Endothelial cell of umbilical vein (primary cell): ENCODE measurements at regions not wholly inside any gene's neighbourhood (a gene's known extent, or its start where the extent isn't known, plus 50 kb on each side); places are given as distances from the start of the nearest gene placed in this dataset.

ENCODE experiments used
- BruUV-seq: library from RNA; stranded (reverse); fragments of 400-500 nt; replicated peaks from 2 replicates; lab custom pipeline; 2021; lab: Mats Ljungman, UMichigan
- CTCF ChIA-PET: fragments of 300-600, 350-600 bp; sonication (Branson Sonifier 250); formaldehyde crosslinking; loops from one replicate; lab custom pipeline; 2021; ENCODE audit warnings: antibody characterized with exemption, inconsistent platforms; lab: Charles Lee
- POLR2A ChIA-PET: fragments of 300-600, 350-600 bp; sonication (Branson Sonifier 250); formaldehyde crosslinking; loops from one replicate; lab custom pipeline; 2021; ENCODE audit warnings: antibody characterized with exemption, inconsistent platforms; lab: Charles Lee
- DNase-seq: peaks from one replicate; pipeline ENCODE4 v3.0.0-alpha.2; 2011; ENCODE audit warnings: low read depth, low spot score
- FAIRE-seq: peaks from 2 replicates; lab custom pipeline; 2011; peaks lifted over from hg19 to GRCh38; lab: Jason Lieb, UNC
- H2AFZ ChIP-seq: 2 replicates; pipeline ENCODE4 v1.6.0; 2012; ENCODE audit warnings: low read depth, low read length, control low read depth, inconsistent platforms
- H3K27ac ChIP-seq: 2 replicates; pipeline ENCODE4 v1.5.1; 2011; ENCODE audit warnings: low read depth, mild to moderate bottlenecking, control low read depth, low read length, moderate library complexity; ENCODE audit not compliant: insufficient read depth
- H3K27me3 ChIP-seq, 2 experiments: 2 replicates each; pipeline versions ENCODE4 v1.6.0 to v1.6.1; 2011; ENCODE audit warnings: low read length in 2 of 2, mixed read lengths in 1 of 2; ENCODE audit not compliant: control insufficient read depth in 2 of 2, insufficient read depth in 2 of 2
- H3K36me3 ChIP-seq, 2 experiments: 2 replicates in 1 of 2; 3 replicates in 1 of 2; pipeline ENCODE4 v1.5.1; 2011; ENCODE audit warnings: low read length in 2 of 2, mild to moderate bottlenecking in 1 of 2, moderate library complexity in 1 of 2; ENCODE audit not compliant: control insufficient read depth in 2 of 2, insufficient read depth in 2 of 2; ENCODE audit errors: extremely low read depth in 1 of 2
- H3K4me1 ChIP-seq: 3 replicates; pipeline ENCODE4 v1.5.1; 2011; ENCODE audit warnings: mild to moderate bottlenecking, low read length; ENCODE audit not compliant: control insufficient read depth, insufficient read depth; ENCODE audit errors: extremely low read depth
- H3K4me2 ChIP-seq: 2 replicates; pipeline ENCODE4 v1.6.1; 2011; ENCODE audit warnings: low read length, control low read depth, mixed read lengths; ENCODE audit not compliant: insufficient read depth
- H3K4me3 ChIP-seq, 3 experiments: fragments of 200-600 bp in 1 of 3; sonication (generic), shearing (Covaris generic) in 1 of 3; replicated peaks in 1 of 3; 2 replicates each; pipeline ENCODE4 v1.5.1; 2011 to 2016; ENCODE audit warnings: control low read depth in 3 of 3, low read length in 3 of 3, mild to moderate bottlenecking in 2 of 3, inconsistent platforms in 1 of 3, low read depth in 1 of 3, moderate library complexity in 1 of 3; ENCODE audit not compliant: insufficient read depth in 1 of 3
- H3K79me2 ChIP-seq: 2 replicates; pipeline ENCODE4 v1.6.0; 2012; ENCODE audit warnings: low read length, inconsistent platforms; ENCODE audit not compliant: control insufficient read depth, insufficient read depth
- H3K9ac ChIP-seq: replicated peaks from 2 replicates; pipeline ENCODE3; 2011; ENCODE audit warnings: low read length, control low read depth; ENCODE audit not compliant: insufficient read depth; ENCODE audit errors: extremely low read depth
- H3K9me1 ChIP-seq: replicated peaks from 3 replicates; pipeline ENCODE4 v1.6.0; 2011; ENCODE audit warnings: mild to moderate bottlenecking, low read length; ENCODE audit not compliant: control insufficient read depth, insufficient read depth; ENCODE audit errors: extremely low read depth
- H3K9me3 ChIP-seq: replicated peaks from 2 replicates; pipeline ENCODE4 v1.5.1; 2012; ENCODE audit warnings: low read length, inconsistent platforms; ENCODE audit not compliant: control insufficient read depth, insufficient read depth
- H4K20me1 ChIP-seq: replicated peaks from 2 replicates; pipeline ENCODE3; 2011; ENCODE audit warnings: mild to moderate bottlenecking, low read length; ENCODE audit not compliant: control insufficient read depth, insufficient read depth; ENCODE audit errors: extremely low read depth
- EZH2 ChIP-seq: IDR thresholded peaks from 2 replicates; pipeline ENCODE4 v1.6.1; 2012; ENCODE audit warnings: borderline replicate concordance, low read depth, mild to moderate bottlenecking, moderate library complexity, low read length, inconsistent platforms; ENCODE audit not compliant: severe bottlenecking
- FOS ChIP-seq: IDR thresholded peaks from 2 replicates; pipeline ENCODE4 v1.6.1; 2011; ENCODE audit warnings: mild to moderate bottlenecking, low read length, moderate library complexity, borderline replicate concordance; ENCODE audit not compliant: insufficient read depth
- GATA2 ChIP-seq: IDR thresholded peaks from 2 replicates; pipeline ENCODE4 v1.7.0; 2011; ENCODE audit warnings: low read depth, mild to moderate bottlenecking, moderate library complexity, mixed read lengths, low read length; ENCODE audit not compliant: insufficient read length, insufficient read depth
- JUN ChIP-seq: IDR thresholded peaks from 2 replicates; pipeline ENCODE4 v1.6.1; 2011; ENCODE audit warnings: borderline replicate concordance, low read depth; ENCODE audit not compliant: insufficient read length, insufficient read depth
- MYC ChIP-seq: IDR thresholded peaks from one replicate; pipeline ENCODE4 v1.6.1; 2011; ENCODE audit warnings: mild to moderate bottlenecking, low read depth, low read length
- POLR2A ChIP-seq: IDR thresholded peaks from 2 replicates; pipeline ENCODE4 v1.6.1; 2012; ENCODE audit warnings: low read depth, mild to moderate bottlenecking, control low read depth, low read length
- POLR2AphosphoS5 ChIP-seq: IDR thresholded peaks from 2 replicates; pipeline ENCODE4 v1.6.1; 2012; ENCODE audit warnings: low read depth, mild to moderate bottlenecking, control low read depth, low read length, moderate library complexity; ENCODE audit not compliant: insufficient read depth
- dilution Hi-C: fragments of 300-500 bp; cut with MboI; formaldehyde crosslinking; loops from one replicate; pipeline ENCODE4 v1.15.0; 2019; ENCODE audit warnings: low sequenced_read_pairs; ENCODE audit not compliant: extremely low pct_ligation_motif_present
- intact Hi-C: fragments of 100-400 bp; cut with micrococcal nuclease; formaldehyde crosslinking; loops from one replicate; pipeline ENCODE4 v1.10.0; 2022
- TF ChIP-seq, protein P1 (sequence below), 2 donors: IDR thresholded peaks; 1 replicate in 1 of 2; 2 replicates in 1 of 2; pipeline ENCODE4 v1.5.1; 2011; ENCODE audit warnings: low read length in 2 of 2, mild to moderate bottlenecking in 2 of 2, moderate library complexity in 2 of 2, control low read depth in 1 of 2, inconsistent platforms in 1 of 2, low read depth in 1 of 2; ENCODE audit not compliant: insufficient read depth in 1 of 2; ENCODE audit errors: extremely low read depth in 1 of 2
- TF ChIP-seq, protein P2 (sequence below): IDR thresholded peaks from 2 replicates; pipeline ENCODE4 v1.6.1; 2011; ENCODE audit not compliant: insufficient read depth, insufficient read length

DNA sequence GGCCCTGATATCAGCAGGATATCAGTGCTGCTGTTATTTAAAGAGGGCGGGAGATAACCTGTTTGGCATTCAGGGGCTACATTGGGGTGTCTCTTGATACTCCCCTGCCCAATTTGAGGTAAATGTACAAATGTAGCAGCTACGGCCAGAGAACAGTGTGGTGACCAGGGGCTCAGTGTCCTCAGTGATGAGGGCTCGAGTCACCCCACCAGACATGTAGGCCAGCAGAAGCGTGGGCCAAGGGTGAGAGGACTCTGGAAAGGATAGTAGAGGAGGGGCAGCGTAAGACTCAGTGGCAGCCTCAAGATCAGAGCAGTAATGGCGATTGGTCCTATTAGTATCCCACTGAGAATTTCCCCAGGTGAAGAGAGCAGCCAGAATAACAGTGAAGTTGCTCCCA lies 108.4 kb downstream of the XCL2 start:
- no peaks in the 10 kb centered on the region for H3K9me1 ChIP-seq
- no peak for FAIRE-seq
- dilution Hi-C loops: no loop called here
- no peak overlapping the region for H3K27ac ChIP-seq
- no peak overlapping the region for H3K9ac ChIP-seq
- ChIA-PET POLR2A (no interaction called here), CTCF (no interaction called here)
- no peak for TF ChIP-seq FOS
- no peak for TF ChIP-seq MYC
- TF ChIP-seq, protein P1, sequence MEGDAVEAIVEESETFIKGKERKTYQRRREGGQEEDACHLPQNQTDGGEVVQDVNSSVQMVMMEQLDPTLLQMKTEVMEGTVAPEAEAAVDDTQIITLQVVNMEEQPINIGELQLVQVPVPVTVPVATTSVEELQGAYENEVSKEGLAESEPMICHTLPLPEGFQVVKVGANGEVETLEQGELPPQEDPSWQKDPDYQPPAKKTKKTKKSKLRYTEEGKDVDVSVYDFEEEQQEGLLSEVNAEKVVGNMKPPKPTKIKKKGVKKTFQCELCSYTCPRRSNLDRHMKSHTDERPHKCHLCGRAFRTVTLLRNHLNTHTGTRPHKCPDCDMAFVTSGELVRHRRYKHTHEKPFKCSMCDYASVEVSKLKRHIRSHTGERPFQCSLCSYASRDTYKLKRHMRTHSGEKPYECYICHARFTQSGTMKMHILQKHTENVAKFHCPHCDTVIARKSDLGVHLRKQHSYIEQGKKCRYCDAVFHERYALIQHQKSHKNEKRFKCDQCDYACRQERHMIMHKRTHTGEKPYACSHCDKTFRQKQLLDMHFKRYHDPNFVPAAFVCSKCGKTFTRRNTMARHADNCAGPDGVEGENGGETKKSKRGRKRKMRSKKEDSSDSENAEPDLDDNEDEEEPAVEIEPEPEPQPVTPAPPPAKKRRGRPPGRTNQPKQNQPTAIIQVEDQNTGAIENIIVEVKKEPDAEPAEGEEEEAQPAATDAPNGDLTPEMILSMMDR (IDR thresholded peaks at IDR 0.05; ENCODE audit: extremely low read depth in 1 of 2, insufficient read depth in 1 of 2, low read depth in 1 of 2, low read length in 2 of 2): no peak
- TF ChIP-seq GATA2: no peak
- no peak for TF ChIP-seq EZH2
- no peak for TF ChIP-seq POLR2AphosphoS5
- TF ChIP-seq JUN: no peak
- TF ChIP-seq POLR2A: no peak
- TF ChIP-seq, protein P2, sequence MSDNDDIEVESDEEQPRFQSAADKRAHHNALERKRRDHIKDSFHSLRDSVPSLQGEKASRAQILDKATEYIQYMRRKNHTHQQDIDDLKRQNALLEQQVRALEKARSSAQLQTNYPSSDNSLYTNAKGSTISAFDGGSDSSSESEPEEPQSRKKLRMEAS: no peak
- H3K4me1 ChIP-seq: no peaks in the 10 kb centered on the region
- no peak for DNase-seq
- no peaks in the 10 kb centered on the region for H4K20me1 ChIP-seq
- intact Hi-C loops: no loop called here
- H3K79me2 ChIP-seq: no peaks in the 10 kb centered on the region
- no peaks in the 10 kb centered on the region for H3K27me3 ChIP-seq
- BruUV-seq: no TSS peak
- no peak overlapping the region for H3K4me3 ChIP-seq
- H3K9me3 ChIP-seq: no peaks in the 10 kb centered on the region
- H2AFZ ChIP-seq: no peak overlapping the region
- H3K4me2 ChIP-seq: no peak overlapping the region
- no peaks in the 10 kb centered on the region for H3K36me3 ChIP-seq
